ENCODE measurements at regions not wholly inside any gene's neighbourhood (a gene's known extent, or its start where the extent isn't known, plus 50 kb on each side); places are given as distances from the start of the nearest gene placed in this dataset.

DNA sequence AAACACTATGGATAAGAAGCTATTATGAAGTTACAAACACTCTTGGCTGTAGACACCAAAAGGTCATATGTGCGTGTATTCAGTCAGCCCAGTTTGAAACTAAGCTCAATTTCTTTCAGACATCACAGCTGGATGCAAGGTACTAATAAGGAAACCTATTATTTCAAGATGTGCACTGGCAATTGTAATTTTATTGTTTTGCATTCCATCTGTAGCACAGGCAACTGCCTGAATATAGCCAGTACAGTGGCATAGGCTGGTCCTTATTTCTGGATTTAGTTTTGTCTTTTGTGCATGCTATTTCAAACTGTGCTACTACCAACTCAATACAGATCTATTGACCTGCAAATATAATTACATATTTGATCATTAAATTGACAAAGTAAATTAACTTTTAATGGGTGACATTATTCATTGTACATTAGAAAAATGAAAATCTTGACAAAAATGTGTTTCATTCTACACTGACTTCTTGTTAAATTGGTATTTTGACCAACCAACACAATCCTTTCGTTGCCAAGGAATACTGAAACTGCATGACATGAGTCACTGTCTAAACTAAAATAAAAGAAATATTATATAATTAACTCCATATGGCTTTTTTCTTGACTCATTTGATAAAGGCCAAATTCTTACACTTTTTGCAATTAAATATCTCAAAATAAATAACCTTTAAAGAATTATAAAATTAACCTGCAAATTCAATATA lies 594.3 kb upstream of the ADGRL3 start:
- TF ChIP-seq, protein P1, sequence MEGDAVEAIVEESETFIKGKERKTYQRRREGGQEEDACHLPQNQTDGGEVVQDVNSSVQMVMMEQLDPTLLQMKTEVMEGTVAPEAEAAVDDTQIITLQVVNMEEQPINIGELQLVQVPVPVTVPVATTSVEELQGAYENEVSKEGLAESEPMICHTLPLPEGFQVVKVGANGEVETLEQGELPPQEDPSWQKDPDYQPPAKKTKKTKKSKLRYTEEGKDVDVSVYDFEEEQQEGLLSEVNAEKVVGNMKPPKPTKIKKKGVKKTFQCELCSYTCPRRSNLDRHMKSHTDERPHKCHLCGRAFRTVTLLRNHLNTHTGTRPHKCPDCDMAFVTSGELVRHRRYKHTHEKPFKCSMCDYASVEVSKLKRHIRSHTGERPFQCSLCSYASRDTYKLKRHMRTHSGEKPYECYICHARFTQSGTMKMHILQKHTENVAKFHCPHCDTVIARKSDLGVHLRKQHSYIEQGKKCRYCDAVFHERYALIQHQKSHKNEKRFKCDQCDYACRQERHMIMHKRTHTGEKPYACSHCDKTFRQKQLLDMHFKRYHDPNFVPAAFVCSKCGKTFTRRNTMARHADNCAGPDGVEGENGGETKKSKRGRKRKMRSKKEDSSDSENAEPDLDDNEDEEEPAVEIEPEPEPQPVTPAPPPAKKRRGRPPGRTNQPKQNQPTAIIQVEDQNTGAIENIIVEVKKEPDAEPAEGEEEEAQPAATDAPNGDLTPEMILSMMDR (IDR thresholded peaks at IDR 0.05), result no peak
- H3K9me3 ChIP-seq, result no peaks in the 10 kb centered on the region
- no peaks in the 10 kb centered on the region for H3K27me3 ChIP-seq
- DNase-seq (ENCODE audit: low spot score), result no peak
- no peak overlapping the region for H3K27ac ChIP-seq
- H3K4me3 ChIP-seq, result no peak overlapping the region
- no peaks in the 10 kb centered on the region for H3K4me1 ChIP-seq
- no peaks in the 10 kb centered on the region for H3K36me3 ChIP-seq

DNA sequence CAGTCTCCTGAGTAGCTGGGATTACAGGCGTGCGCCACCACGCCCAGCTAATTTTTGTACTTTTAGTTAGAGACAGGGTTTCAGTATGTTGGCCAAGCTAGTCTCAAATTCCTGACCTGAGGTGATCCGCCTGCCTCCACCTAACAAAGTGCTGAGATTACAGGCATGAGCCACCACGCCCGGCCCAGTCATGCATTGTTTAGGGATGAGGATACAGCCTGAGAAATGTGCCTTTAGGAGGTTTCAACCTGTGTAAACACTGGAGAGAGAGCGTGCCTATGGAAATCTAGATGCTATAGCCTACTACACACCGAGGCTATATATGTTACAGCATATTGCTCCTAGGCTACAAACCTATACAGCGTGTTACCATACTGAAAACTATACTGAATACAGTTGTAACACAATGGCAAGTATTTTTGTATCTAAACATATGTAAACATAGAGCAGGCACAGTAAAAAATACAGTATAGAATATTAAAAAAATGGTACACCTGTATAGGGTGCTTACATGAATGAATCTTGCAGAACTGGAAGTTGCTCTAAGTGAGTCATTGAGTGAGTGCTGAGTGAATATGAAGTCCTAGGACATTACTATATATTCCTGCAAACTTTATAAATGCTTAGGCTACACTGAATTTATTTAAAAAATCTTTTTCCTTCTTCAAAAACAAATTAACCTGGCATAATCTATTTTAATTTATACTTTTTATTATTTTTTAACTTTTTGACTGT lies 588.2 kb upstream of the ADGRL3 start:
- Histone ChIP-seq H3K27me3 (no peaks in the 10 kb centered on the region), H3K27ac (no peak overlapping the region), H3K36me3 (no peaks in the 10 kb centered on the region), H3K9me3 (no peaks in the 10 kb centered on the region), H3K4me3 (no peak overlapping the region), H3K4me1 (no peaks in the 10 kb centered on the region)
- TF ChIP-seq, protein P1 (IDR thresholded peaks at IDR 0.05), result no peak
- no peak for DNase-seq (ENCODE audit: low spot score)

DNA sequence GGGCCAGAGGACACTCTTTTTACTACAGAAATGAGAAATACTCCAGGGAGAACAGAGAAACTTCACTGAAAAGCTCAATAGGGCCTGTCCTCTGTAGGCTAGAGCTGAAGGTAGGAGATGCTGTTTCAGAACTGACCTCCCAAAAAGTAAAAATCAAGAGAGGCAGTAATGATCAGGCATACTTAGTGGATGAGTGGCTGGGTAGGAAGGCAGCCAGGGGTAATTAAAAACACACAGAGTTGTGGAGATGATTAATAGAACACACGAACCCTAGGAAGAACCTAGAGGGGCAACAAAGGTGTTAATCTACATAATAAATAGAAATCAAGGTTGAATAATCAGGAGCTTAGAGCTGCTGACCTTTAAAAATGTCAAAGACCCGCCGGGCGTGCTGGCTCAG lies 582.4 kb upstream of the ADGRL3 start:
- TF ChIP-seq, protein P1 (IDR thresholded peaks at IDR 0.05), result no peak
- no peak overlapping the region for H3K27ac ChIP-seq
- H3K27me3 ChIP-seq, result no peaks in the 10 kb centered on the region
- no peaks in the 10 kb centered on the region for H3K9me3 ChIP-seq
- no peak for DNase-seq (ENCODE audit: low spot score)
- no peaks in the 10 kb centered on the region for H3K4me1 ChIP-seq
- no peaks in the 10 kb centered on the region for H3K36me3 ChIP-seq
- H3K4me3 ChIP-seq, result no peak overlapping the region

DNA sequence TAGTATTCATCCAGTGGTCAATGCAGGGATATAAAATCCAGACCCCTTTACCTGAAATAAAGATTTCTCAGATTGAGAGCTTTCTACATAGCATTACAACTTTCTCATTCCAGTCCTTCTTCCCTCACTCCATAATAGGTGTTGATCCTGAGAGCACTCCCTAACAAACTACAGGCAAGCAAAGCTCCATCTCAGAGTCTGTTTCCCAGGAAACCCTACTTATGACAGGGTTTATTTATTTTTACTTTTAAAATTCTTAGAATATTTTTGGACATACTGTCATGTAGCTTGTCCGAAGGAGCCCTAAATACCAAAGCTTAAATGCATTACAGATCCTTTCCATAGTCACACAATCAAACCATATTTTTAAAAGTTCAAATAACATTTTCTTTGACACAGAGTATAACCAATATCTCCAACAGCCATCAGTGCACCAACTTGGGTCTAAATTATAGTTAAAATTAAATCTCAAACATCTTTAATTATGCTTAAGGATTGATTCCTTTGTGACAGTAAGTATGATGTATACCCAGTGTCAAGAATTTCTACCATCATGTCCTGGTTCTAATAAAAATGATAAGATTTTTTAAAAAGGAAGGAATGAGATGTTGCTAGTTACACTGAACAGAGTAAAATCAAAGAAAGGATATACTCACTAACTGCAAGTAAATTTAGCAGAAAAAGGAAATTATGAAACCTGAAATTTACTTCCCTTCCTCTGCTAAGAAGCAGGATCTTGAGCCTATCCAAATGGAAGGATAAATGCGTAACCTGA lies 580.4 kb upstream of the ADGRL3 start:
- no peak for DNase-seq (ENCODE audit: low spot score)
- TF ChIP-seq, protein P1 (IDR thresholded peaks at IDR 0.05), result no peak
- no peaks in the 10 kb centered on the region for H3K27me3 ChIP-seq
- H3K36me3 ChIP-seq, result no peaks in the 10 kb centered on the region
- H3K9me3 ChIP-seq, result no peaks in the 10 kb centered on the region
- no peak overlapping the region for H3K4me3 ChIP-seq
- H3K27ac ChIP-seq, result no peak overlapping the region
- H3K4me1 ChIP-seq, result no peaks in the 10 kb centered on the region

DNA sequence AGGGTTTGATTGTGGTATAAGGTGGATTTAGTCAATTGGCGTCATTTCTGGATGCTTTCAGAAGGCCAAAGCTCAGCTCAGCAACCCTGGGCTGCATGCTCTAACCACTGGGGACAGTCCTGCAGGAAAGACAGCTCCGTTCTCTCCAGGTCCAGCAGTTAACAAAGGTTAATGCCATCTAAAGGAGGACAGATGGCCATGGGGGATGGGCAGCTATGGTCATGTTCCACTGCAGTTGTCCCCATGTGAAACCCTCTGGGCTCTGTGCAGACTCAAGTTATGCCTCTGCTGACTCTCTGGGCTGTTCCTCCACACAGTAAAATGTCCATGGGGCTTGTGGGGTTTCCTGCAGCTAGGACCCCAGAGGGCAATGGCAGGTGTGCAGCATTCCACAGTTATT lies 562.1 kb upstream of the ADGRL3 start:
- no peaks in the 10 kb centered on the region for H3K36me3 ChIP-seq
- peaks cover 0 to 29% of the 10 kb centered on the region in 2 donors for H3K9me3 ChIP-seq
- no peak overlapping the region for H3K4me3 ChIP-seq
- DNase-seq (ENCODE audit: low spot score), result no peak
- no peaks in the 10 kb centered on the region for H3K4me1 ChIP-seq
- no peaks in the 10 kb centered on the region for H3K27me3 ChIP-seq
- TF ChIP-seq, protein P1 (IDR thresholded peaks at IDR 0.05), result no peak
- no peak overlapping the region for H3K27ac ChIP-seq

Data from right atrium auricular region (tissue), 2 donors.